ENCODE measurements at regions not wholly inside any gene's neighbourhood (a gene's known extent, or its start where the extent isn't known, plus 50 kb on each side); places are given as distances from the start of the nearest gene placed in this dataset.

GRCh38 chr4:22170353-22170752 lies 221.8 kb upstream of the KCNIP4 start:
- Histone ChIP-seq H3K4me3 (ENCODE audit: insufficient read depth, low read depth, low read length) (no peak overlapping the region), H4K20me1 (ENCODE audit: insufficient read depth, low read length) (no peaks in the 10 kb centered on the region), H3K4me1 (ENCODE audit: insufficient read depth, low read length) (peaks cover 9% of the 10 kb centered on the region), H3K27ac (ENCODE audit: low read depth, low read length) (no peak overlapping the region), H3K9ac (ENCODE audit: low read length) (no peak overlapping the region), H3K36me3 (ENCODE audit: insufficient read depth, low read length) (no peaks in the 10 kb centered on the region), H3K4me2 (ENCODE audit: low read length) (peak overlapping the region; percentile 43), H3K27me3 (ENCODE audit: insufficient read depth, low read length) (no peaks in the 10 kb centered on the region), H3K9me3 (ENCODE audit: insufficient read depth, low read depth, low read length) (no peaks in the 10 kb centered on the region), H3K79me2 (ENCODE audit: insufficient read depth, low read length) (no peaks in the 10 kb centered on the region), H2AFZ (ENCODE audit: low read depth, low read length) (no peak overlapping the region)
- TF ChIP-seq CTCF (IDR thresholded peaks at IDR 0.05; ENCODE audit: insufficient read depth, low read depth, low read length) = no peak
- peaks cover 1% of the 10 kb centered on the region for H3K9me3 Mint-ChIP-seq (ENCODE audit: unreplicated experiment)
- H3K36me3 Mint-ChIP-seq (ENCODE audit: low read depth, unreplicated experiment) = no peaks in the 10 kb centered on the region
- H3K4me1 Mint-ChIP-seq (ENCODE audit: low read depth, unreplicated experiment) = peaks cover 7% of the 10 kb centered on the region
- no peak for FAIRE-seq
- DNase-seq (ENCODE audit: low read depth) = peak; percentile 90
- H3K4me3 Mint-ChIP-seq (ENCODE audit: unreplicated experiment) = no peak overlapping the region
- no peak overlapping the region for H3K27ac Mint-ChIP-seq (ENCODE audit: unreplicated experiment)
- H3K27me3 Mint-ChIP-seq (ENCODE audit: low read depth, unreplicated experiment) = no peaks in the 10 kb centered on the region

GRCh38 chr4:22167201-22167600 lies 218.6 kb upstream of the KCNIP4 start:
- no peak for TF ChIP-seq CTCF (IDR thresholded peaks at IDR 0.05; ENCODE audit: insufficient read depth, low read depth, low read length)
- no peak for TF ChIP-seq EZH2 (IDR thresholded peaks at IDR 0.05; ENCODE audit: insufficient read depth, low read length)
- H3K27ac Mint-ChIP-seq (ENCODE audit: unreplicated experiment) = no peak overlapping the region

GRCh38 chr4:22162454-22162853 lies 213.9 kb upstream of the KCNIP4 start:
- no peaks in the 10 kb centered on the region for H3K27me3 Mint-ChIP-seq (ENCODE audit: low read depth, unreplicated experiment)
- no peak overlapping the region for H3K4me3 ChIP-seq (ENCODE audit: insufficient read depth, low read depth, low read length)
- no peak overlapping the region for H3K9ac ChIP-seq (ENCODE audit: low read length)
- H3K79me2 ChIP-seq (ENCODE audit: insufficient read depth, low read length) = no peaks in the 10 kb centered on the region
- no peaks in the 10 kb centered on the region for H3K27me3 ChIP-seq (ENCODE audit: insufficient read depth, low read length)
- H3K27ac ChIP-seq (ENCODE audit: low read depth, low read length) = no peak overlapping the region
- no peak for DNase-seq (ENCODE audit: low read depth)
- TF ChIP-seq EZH2 (IDR thresholded peaks at IDR 0.05; ENCODE audit: insufficient read depth, low read length) = no peak
- TF ChIP-seq CTCF (IDR thresholded peaks at IDR 0.05; ENCODE audit: insufficient read depth, low read depth, low read length) = no peak
- no peak overlapping the region for H3K4me2 ChIP-seq (ENCODE audit: low read length)
- H3K4me3 Mint-ChIP-seq (ENCODE audit: unreplicated experiment) = no peak overlapping the region
- H4K20me1 ChIP-seq (ENCODE audit: insufficient read depth, low read length) = no peaks in the 10 kb centered on the region
- no peaks in the 10 kb centered on the region for H3K4me1 ChIP-seq (ENCODE audit: insufficient read depth, low read length)
- FAIRE-seq = no peak
- no peak overlapping the region for H3K27ac Mint-ChIP-seq (ENCODE audit: unreplicated experiment)
- H2AFZ ChIP-seq (ENCODE audit: low read depth, low read length) = no peak overlapping the region
- peaks cover 1% of the 10 kb centered on the region for H3K9me3 Mint-ChIP-seq (ENCODE audit: unreplicated experiment)
- no peaks in the 10 kb centered on the region for H3K36me3 ChIP-seq (ENCODE audit: insufficient read depth, low read length)
- H3K36me3 Mint-ChIP-seq (ENCODE audit: low read depth, unreplicated experiment) = no peaks in the 10 kb centered on the region
- no peaks in the 10 kb centered on the region for H3K9me3 ChIP-seq (ENCODE audit: insufficient read depth, low read depth, low read length)
- H3K4me1 Mint-ChIP-seq (ENCODE audit: low read depth, unreplicated experiment) = no peaks in the 10 kb centered on the region

More at GRCh38 chr4:22167201-22167600, 218.6 kb upstream of the KCNIP4 start:
- H3K9ac ChIP-seq (ENCODE audit: low read length) = no peak overlapping the region
- H3K4me2 ChIP-seq (ENCODE audit: low read length) = no peak overlapping the region
- no peak for FAIRE-seq
- no peaks in the 10 kb centered on the region for H3K79me2 ChIP-seq (ENCODE audit: insufficient read depth, low read length)
- H2AFZ ChIP-seq (ENCODE audit: low read depth, low read length) = no peak overlapping the region
- Mint-ChIP-seq H3K4me1 (ENCODE audit: low read depth, unreplicated experiment) (peaks cover 7% of the 10 kb centered on the region), H3K27me3 (ENCODE audit: low read depth, unreplicated experiment) (no peaks in the 10 kb centered on the region), H3K36me3 (ENCODE audit: low read depth, unreplicated experiment) (no peaks in the 10 kb centered on the region), H3K9me3 (ENCODE audit: unreplicated experiment) (peaks cover 1% of the 10 kb centered on the region), H3K4me3 (ENCODE audit: unreplicated experiment) (no peak overlapping the region)
- H3K4me3 ChIP-seq (ENCODE audit: insufficient read depth, low read depth, low read length) = no peak overlapping the region
- no peaks in the 10 kb centered on the region for H3K27me3 ChIP-seq (ENCODE audit: insufficient read depth, low read length)
- no peaks in the 10 kb centered on the region for H3K9me3 ChIP-seq (ENCODE audit: insufficient read depth, low read depth, low read length)
- no peaks in the 10 kb centered on the region for H4K20me1 ChIP-seq (ENCODE audit: insufficient read depth, low read length)
- peaks cover 9% of the 10 kb centered on the region for H3K4me1 ChIP-seq (ENCODE audit: insufficient read depth, low read length)
- H3K36me3 ChIP-seq (ENCODE audit: insufficient read depth, low read length) = no peaks in the 10 kb centered on the region
- DNase-seq (ENCODE audit: low read depth) = peak; percentile 60
- H3K27ac ChIP-seq (ENCODE audit: low read depth, low read length) = no peak overlapping the region

Measured in astrocyte (in vitro differentiated cells and primary cell).